ENCODE measurements at regions not wholly inside any gene's neighbourhood (a gene's known extent, or its start where the extent isn't known, plus 50 kb on each side); places are given as distances from the start of the nearest gene placed in this dataset.

DNA sequence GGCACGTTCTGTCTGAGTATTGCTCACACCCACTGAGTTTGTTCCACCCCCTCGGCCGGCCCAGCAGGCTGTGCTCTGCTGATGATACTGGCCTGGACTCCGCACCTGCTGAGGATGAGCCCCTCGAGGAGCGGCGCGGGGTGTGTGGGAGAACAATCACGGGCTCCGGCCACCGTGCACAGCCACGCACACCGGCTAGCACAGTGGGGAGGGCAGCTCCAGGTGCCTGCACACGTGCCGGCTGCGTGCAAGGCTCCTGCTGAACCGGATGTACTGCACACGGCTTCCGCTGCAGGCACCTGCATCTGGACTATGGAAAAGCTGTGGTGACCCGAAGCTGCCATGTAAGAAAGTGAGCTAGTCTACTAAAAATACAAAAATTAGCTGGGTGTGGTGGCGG is 485.2 kb upstream of the CDH9 start:
- Histone ChIP-seq H4K91ac (ENCODE audit: insufficient read length, low read depth, low read length) (no peak overlapping the region), H3T11ph (ENCODE audit: low read length) (no peak overlapping the region), H2BK5ac (ENCODE audit: insufficient read length, low read length) (no peak overlapping the region), H3K4me2 (ENCODE audit: insufficient read depth, insufficient read length, low read length) (no peak overlapping the region), H3K27me3 (ENCODE audit: insufficient read depth, low read length) (no peaks in the 10 kb centered on the region), H3K56ac (ENCODE audit: insufficient read length, low read depth, low read length) (no peak overlapping the region), H3K79me2 (ENCODE audit: insufficient read depth, low read length) (no peaks in the 10 kb centered on the region), H2AFZ (ENCODE audit: low read length) (no peak overlapping the region), H2BK20ac (ENCODE audit: low read depth, low read length, poor library complexity, severe bottlenecking) (no peak overlapping the region), H3K9me3 (ENCODE audit: control insufficient read depth, low read depth, low read length) (no peaks in the 10 kb centered on the region), H4K5ac (ENCODE audit: insufficient read length, low read depth, low read length) (no peak overlapping the region), H3K79me1 (ENCODE audit: insufficient read depth, low read depth, low read length, poor library complexity, severe bottlenecking) (no peaks in the 10 kb centered on the region), H2BK120ac (ENCODE audit: low read depth, low read length, poor library complexity, severe bottlenecking) (no peak overlapping the region), H3K27ac (ENCODE audit: insufficient read length, low read depth, low read length) (no peak overlapping the region), H3K9ac (ENCODE audit: extremely low read depth, insufficient read length, low read length) (no peak overlapping the region), H4K20me1 (ENCODE audit: control insufficient read depth, insufficient read depth, insufficient read length) (no peaks in the 10 kb centered on the region), H4K8ac (replicated peaks; ENCODE audit: insufficient read length, low read depth, low read length) (no peak overlapping the region), H2AK5ac (ENCODE audit: insufficient read length, low read length) (no peak overlapping the region), H3K18ac (ENCODE audit: insufficient read length, low read depth, low read length) (no peak overlapping the region), H3K23ac (ENCODE audit: insufficient read length, low read depth, low read length) (no peak overlapping the region), H2BK12ac (ENCODE audit: insufficient read length, low read depth, low read length) (no peak overlapping the region), H3K14ac (ENCODE audit: insufficient read depth, low read length) (no peak overlapping the region), H3K23me2 (ENCODE audit: insufficient read length, low read depth, low read length, poor library complexity, severe bottlenecking) (no peaks in the 10 kb centered on the region), H2BK15ac (ENCODE audit: low read depth, low read length) (no peak overlapping the region), H3K4ac (ENCODE audit: low read depth, low read length) (no peak overlapping the region), H3K4me1 (ENCODE audit: insufficient read depth, low read length) (no peaks in the 10 kb centered on the region)
- Mint-ChIP-seq H3K4me1 (no peaks in the 10 kb centered on the region), H3K9me3 (peaks cover 6 to 9% of the 10 kb centered on the region in 2 experiments; a peak in 3 of 5 replicates), H3K27ac (no peak overlapping the region), H3K36me3 (ENCODE audit: insufficient read depth in 1 of 3, low read depth in 3 of 3) (peaks cover 0 to 5% (median 4%) of the 10 kb centered on the region in 3 experiments; a peak in 3 of 7 replicates), H3K27me3 (ENCODE audit: low read depth) (no peaks in the 10 kb centered on the region), H3K4me3 (no peak overlapping the region)
- TF ChIP-seq, protein P1, sequence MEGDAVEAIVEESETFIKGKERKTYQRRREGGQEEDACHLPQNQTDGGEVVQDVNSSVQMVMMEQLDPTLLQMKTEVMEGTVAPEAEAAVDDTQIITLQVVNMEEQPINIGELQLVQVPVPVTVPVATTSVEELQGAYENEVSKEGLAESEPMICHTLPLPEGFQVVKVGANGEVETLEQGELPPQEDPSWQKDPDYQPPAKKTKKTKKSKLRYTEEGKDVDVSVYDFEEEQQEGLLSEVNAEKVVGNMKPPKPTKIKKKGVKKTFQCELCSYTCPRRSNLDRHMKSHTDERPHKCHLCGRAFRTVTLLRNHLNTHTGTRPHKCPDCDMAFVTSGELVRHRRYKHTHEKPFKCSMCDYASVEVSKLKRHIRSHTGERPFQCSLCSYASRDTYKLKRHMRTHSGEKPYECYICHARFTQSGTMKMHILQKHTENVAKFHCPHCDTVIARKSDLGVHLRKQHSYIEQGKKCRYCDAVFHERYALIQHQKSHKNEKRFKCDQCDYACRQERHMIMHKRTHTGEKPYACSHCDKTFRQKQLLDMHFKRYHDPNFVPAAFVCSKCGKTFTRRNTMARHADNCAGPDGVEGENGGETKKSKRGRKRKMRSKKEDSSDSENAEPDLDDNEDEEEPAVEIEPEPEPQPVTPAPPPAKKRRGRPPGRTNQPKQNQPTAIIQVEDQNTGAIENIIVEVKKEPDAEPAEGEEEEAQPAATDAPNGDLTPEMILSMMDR (conservative IDR thresholded peaks at IDR 0.05), result no peak
- WGBS (ENCODE audit: extremely low coverage, insufficient read length, low lambda C conversion rate), result no CpG with 5 or more reads among the region's 21 CpGs
- no peak for DNase-seq

All from H9 (cell line).